ENCODE measurements at regions not wholly inside any gene's neighbourhood (a gene's known extent, or its start where the extent isn't known, plus 50 kb on each side); places are given as distances from the start of the nearest gene placed in this dataset.

DNA sequence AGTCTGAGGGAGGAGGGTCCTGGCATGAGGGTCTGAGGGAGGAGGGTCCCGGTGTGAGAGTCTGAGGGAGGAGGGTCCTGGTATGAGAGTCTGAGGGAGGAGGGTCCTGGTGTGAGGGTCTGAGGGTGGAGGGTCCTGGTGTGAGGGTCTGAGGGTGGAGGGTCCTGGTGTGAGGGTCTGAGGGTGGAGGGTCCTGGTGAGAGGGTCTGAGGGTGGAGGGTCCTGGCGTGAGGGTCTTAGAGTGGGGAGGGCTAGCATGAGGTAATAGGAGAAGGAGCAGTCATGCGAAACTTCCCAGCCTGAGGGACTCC lies 194.8 kb downstream of the TEX29 start:
- Histone ChIP-seq H3K9me2 (ENCODE audit: insufficient read depth) (no peaks in the 10 kb centered on the region), H3K79me2 (replicated peaks; ENCODE audit: insufficient read depth) (no peaks in the 10 kb centered on the region), H3K27me3 (ENCODE audit: insufficient read depth) (no peaks in the 10 kb centered on the region), H3K36me3 (ENCODE audit: insufficient read depth) (no peaks in the 10 kb centered on the region), H3K4me3 (no peak overlapping the region), H4K20me1 (replicated peaks; ENCODE audit: insufficient read depth) (no peaks in the 10 kb centered on the region), H3K4me2 (no peak overlapping the region), H2AFZ (no peak overlapping the region), H3K4me1 (ENCODE audit: insufficient read depth) (no peaks in the 10 kb centered on the region), H3K27ac (ENCODE audit: low read depth) (no peak overlapping the region), H3F3A (replicated peaks; ENCODE audit: low read depth) (no peaks in the 10 kb centered on the region)
- H3K27me3 Mint-ChIP-seq (ENCODE audit: insufficient read depth, low read depth, poor library complexity), result peaks cover 6% of the 10 kb centered on the region
- ATAC-seq, result no peak
- H3K4me1 Mint-ChIP-seq, result peaks cover 3% of the 10 kb centered on the region
- peaks cover 5% of the 10 kb centered on the region; the same call in 2 of the 3 replicates for H3K9me3 Mint-ChIP-seq
- H3K36me3 Mint-ChIP-seq (ENCODE audit: low read depth), result no peaks in the 10 kb centered on the region
- no peak for DNase-seq (ENCODE audit: low spot score)
- no peak overlapping the region for H3K27ac Mint-ChIP-seq
- no peak overlapping the region for H3K4me3 Mint-ChIP-seq
- TF ChIP-seq POLR2AphosphoS5 (IDR thresholded peaks at IDR 0.05; ENCODE audit: low read depth) (no peak), JUNB (IDR thresholded peaks at IDR 0.05; ENCODE audit: unreplicated experiment) (no peak)

DNA sequence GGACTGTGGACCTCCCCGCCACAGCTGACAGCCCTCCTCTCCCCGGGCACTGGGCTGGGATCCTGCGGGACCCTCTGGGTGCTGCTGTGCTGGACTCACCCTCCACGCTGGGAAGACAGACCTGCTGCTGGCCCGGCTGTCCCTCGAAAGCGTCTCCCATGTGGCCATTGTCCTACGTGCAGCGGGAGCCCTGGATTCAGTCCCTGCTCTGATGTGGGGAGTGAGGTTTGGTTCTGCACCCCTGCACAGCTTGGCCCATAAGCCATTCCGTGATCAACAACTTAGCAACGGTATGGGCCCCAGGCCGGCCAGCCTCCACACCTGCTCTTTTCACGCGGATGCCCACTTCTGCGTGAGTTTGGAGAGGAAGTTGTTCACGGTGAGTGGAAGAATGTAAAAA lies 195.2 kb downstream of the TEX29 start:
- Histone ChIP-seq H2AFZ (no peak overlapping the region), H3K4me2 (no peak overlapping the region), H3K36me3 (ENCODE audit: insufficient read depth) (no peaks in the 10 kb centered on the region), H3K79me2 (replicated peaks; ENCODE audit: insufficient read depth) (no peaks in the 10 kb centered on the region), H3K27me3 (ENCODE audit: insufficient read depth) (no peaks in the 10 kb centered on the region), H3F3A (replicated peaks; ENCODE audit: low read depth) (no peaks in the 10 kb centered on the region), H3K4me3 (no peak overlapping the region), H3K4me1 (ENCODE audit: insufficient read depth) (no peaks in the 10 kb centered on the region), H3K9me2 (ENCODE audit: insufficient read depth) (no peaks in the 10 kb centered on the region), H4K20me1 (replicated peaks; ENCODE audit: insufficient read depth) (no peaks in the 10 kb centered on the region), H3K27ac (ENCODE audit: low read depth) (no peak overlapping the region)
- TF ChIP-seq JUNB (IDR thresholded peaks at IDR 0.05; ENCODE audit: unreplicated experiment) (no peak), NANOG (IDR thresholded peaks at IDR 0.05; ENCODE audit: borderline replicate concordance) (no peak), POLR2AphosphoS5 (IDR thresholded peaks at IDR 0.05; ENCODE audit: low read depth) (no peak), EZH2phosphoT487 (IDR thresholded peaks at IDR 0.05; ENCODE audit: unreplicated experiment) (no peak), STAT1 (IDR thresholded peaks at IDR 0.05; ENCODE audit: unreplicated experiment) (no peak)
- TF ChIP-seq, protein P1, sequence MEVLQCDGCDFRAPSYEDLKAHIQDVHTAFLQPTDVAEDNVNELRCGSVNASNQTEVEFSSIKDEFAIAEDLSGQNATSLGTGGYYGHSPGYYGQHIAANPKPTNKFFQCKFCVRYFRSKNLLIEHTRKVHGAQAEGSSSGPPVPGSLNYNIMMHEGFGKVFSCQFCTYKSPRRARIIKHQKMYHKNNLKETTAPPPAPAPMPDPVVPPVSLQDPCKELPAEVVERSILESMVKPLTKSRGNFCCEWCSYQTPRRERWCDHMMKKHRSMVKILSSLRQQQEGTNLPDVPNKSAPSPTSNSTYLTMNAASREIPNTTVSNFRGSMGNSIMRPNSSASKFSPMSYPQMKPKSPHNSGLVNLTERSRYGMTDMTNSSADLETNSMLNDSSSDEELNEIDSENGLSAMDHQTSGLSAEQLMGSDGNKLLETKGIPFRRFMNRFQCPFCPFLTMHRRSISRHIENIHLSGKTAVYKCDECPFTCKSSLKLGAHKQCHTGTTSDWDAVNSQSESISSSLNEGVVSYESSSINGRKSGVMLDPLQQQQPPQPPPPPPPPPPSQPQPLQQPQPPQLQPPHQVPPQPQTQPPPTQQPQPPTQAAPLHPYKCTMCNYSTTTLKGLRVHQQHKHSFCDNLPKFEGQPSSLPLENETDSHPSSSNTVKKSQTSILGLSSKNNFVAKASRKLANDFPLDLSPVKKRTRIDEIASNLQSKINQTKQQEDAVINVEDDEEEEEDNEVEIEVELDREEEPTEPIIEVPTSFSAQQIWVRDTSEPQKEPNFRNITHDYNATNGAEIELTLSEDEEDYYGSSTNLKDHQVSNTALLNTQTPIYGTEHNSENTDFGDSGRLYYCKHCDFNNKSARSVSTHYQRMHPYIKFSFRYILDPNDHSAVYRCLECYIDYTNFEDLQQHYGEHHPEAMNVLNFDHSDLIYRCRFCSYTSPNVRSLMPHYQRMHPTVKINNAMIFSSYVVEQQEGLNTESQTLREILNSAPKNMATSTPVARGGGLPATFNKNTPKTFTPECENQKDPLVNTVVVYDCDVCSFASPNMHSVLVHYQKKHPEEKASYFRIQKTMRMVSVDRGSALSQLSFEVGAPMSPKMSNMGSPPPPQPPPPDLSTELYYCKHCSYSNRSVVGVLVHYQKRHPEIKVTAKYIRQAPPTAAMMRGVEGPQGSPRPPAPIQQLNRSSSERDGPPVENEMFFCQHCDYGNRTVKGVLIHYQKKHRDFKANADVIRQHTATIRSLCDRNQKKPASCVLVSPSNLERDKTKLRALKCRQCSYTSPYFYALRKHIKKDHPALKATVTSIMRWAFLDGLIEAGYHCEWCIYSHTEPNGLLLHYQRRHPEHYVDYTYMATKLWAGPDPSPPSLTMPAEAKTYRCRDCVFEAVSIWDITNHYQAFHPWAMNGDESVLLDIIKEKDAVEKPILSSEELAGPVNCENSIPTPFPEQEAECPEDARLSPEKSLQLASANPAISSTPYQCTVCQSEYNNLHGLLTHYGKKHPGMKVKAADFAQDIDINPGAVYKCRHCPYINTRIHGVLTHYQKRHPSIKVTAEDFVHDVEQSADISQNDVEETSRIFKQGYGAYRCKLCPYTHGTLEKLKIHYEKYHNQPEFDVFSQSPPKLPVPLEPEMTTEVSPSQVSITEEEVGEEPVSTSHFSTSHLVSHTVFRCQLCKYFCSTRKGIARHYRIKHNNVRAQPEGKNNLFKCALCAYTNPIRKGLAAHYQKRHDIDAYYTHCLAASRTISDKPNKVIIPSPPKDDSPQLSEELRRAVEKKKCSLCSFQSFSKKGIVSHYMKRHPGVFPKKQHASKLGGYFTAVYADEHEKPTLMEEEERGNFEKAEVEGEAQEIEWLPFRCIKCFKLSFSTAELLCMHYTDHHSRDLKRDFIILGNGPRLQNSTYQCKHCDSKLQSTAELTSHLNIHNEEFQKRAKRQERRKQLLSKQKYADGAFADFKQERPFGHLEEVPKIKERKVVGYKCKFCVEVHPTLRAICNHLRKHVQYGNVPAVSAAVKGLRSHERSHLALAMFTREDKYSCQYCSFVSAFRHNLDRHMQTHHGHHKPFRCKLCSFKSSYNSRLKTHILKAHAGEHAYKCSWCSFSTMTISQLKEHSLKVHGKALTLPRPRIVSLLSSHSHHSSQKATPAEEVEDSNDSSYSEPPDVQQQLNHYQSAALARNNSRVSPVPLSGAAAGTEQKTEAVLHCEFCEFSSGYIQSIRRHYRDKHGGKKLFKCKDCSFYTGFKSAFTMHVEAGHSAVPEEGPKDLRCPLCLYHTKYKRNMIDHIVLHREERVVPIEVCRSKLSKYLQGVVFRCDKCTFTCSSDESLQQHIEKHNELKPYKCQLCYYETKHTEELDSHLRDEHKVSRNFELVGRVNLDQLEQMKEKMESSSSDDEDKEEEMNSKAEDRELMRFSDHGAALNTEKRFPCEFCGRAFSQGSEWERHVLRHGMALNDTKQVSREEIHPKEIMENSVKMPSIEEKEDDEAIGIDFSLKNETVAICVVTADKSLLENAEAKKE (CRISPR knock-in tag; IDR thresholded peaks at IDR 0.05), result no peak
- TF ChIP-seq, protein P2, sequence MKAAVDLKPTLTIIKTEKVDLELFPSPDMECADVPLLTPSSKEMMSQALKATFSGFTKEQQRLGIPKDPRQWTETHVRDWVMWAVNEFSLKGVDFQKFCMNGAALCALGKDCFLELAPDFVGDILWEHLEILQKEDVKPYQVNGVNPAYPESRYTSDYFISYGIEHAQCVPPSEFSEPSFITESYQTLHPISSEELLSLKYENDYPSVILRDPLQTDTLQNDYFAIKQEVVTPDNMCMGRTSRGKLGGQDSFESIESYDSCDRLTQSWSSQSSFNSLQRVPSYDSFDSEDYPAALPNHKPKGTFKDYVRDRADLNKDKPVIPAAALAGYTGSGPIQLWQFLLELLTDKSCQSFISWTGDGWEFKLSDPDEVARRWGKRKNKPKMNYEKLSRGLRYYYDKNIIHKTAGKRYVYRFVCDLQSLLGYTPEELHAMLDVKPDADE (IDR thresholded peaks at IDR 0.05), result no peak
- TF ChIP-seq, protein P3, sequence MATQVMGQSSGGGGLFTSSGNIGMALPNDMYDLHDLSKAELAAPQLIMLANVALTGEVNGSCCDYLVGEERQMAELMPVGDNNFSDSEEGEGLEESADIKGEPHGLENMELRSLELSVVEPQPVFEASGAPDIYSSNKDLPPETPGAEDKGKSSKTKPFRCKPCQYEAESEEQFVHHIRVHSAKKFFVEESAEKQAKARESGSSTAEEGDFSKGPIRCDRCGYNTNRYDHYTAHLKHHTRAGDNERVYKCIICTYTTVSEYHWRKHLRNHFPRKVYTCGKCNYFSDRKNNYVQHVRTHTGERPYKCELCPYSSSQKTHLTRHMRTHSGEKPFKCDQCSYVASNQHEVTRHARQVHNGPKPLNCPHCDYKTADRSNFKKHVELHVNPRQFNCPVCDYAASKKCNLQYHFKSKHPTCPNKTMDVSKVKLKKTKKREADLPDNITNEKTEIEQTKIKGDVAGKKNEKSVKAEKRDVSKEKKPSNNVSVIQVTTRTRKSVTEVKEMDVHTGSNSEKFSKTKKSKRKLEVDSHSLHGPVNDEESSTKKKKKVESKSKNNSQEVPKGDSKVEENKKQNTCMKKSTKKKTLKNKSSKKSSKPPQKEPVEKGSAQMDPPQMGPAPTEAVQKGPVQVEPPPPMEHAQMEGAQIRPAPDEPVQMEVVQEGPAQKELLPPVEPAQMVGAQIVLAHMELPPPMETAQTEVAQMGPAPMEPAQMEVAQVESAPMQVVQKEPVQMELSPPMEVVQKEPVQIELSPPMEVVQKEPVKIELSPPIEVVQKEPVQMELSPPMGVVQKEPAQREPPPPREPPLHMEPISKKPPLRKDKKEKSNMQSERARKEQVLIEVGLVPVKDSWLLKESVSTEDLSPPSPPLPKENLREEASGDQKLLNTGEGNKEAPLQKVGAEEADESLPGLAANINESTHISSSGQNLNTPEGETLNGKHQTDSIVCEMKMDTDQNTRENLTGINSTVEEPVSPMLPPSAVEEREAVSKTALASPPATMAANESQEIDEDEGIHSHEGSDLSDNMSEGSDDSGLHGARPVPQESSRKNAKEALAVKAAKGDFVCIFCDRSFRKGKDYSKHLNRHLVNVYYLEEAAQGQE (IDR thresholded peaks at IDR 0.05; ENCODE audit: unreplicated experiment), result no peak
- Mint-ChIP-seq H3K36me3 (ENCODE audit: low read depth) (no peaks in the 10 kb centered on the region), H3K27ac (no peak overlapping the region), H3K27me3 (ENCODE audit: insufficient read depth, low read depth, poor library complexity) (peaks cover 6% of the 10 kb centered on the region), H3K9me3 (peaks cover 5% of the 10 kb centered on the region; the same call in 2 of the 3 replicates), H3K4me3 (no peak overlapping the region), H3K4me1 (peaks cover 3% of the 10 kb centered on the region)
- ATAC-seq (no peak), DNase-seq (ENCODE audit: low spot score) (no peak)

Measured in GM23338 (cell line).